IMR-90 (cell line): ENCODE measurements at regions not wholly inside any gene's neighbourhood (a gene's known extent, or its start where the extent isn't known, plus 50 kb on each side); places are given as distances from the start of the nearest gene placed in this dataset.

Experiments
- ATAC-seq: fragments of 200-7000 bp; cut with Tn5 transposase; 2 replicates; pipeline ENCODE4 v1.9.1; 2020; ENCODE audit warnings: low read depth, mild to moderate bottlenecking, moderate library complexity
- BruUV-seq: library from RNA; stranded (reverse); fragments of 400-500 nt; replicated peaks from 2 replicates; lab custom pipeline; 2021; lab: Mats Ljungman, UMichigan
- CTCF ChIA-PET: fragments of 300-600 bp; formaldehyde crosslinking; extraction: SDS; loops from one replicate; lab custom pipeline; 2021; ENCODE audit warnings: antibody characterized with exemption; lab: Yijun Ruan, JAX
- POLR2A ChIA-PET: fragments of 300-600 bp; sonication (Branson Sonifier 250); formaldehyde crosslinking; loops from one replicate; lab custom pipeline; 2022; ENCODE audit warnings: antibody characterized with exemption; ENCODE audit not compliant: unreplicated experiment; lab: Charles Lee
- DNase-seq: peaks from one replicate; pipeline ENCODE4 v3.0.0; 2013
- H2AFZ ChIP-seq: replicated peaks from 2 replicates; pipeline ENCODE3; 2013; ENCODE audit warnings: low read length, mild to moderate bottlenecking; ENCODE audit not compliant: poor library complexity
- H2AK5ac ChIP-seq: 2 replicates; pipeline ENCODE4 v1.6.1; 2013; ENCODE audit warnings: low read depth, low read length, inconsistent platforms
- H2AK9ac ChIP-seq: replicated peaks from 2 replicates; pipeline ENCODE3; 2013; ENCODE audit warnings: mild to moderate bottlenecking, low read depth, low read length, moderate library complexity; ENCODE audit not compliant: poor library complexity
- H2BK120ac ChIP-seq: 2 replicates; pipeline ENCODE4 v1.6.1; 2013; ENCODE audit warnings: low read depth, low read length, inconsistent platforms
- H2BK15ac ChIP-seq: 3 replicates; pipeline ENCODE4 v1.6.1; 2013; ENCODE audit warnings: low read depth, low read length, inconsistent platforms
- H2BK20ac ChIP-seq: 2 replicates; pipeline ENCODE4 v1.6.1; 2013; ENCODE audit warnings: low read depth, mild to moderate bottlenecking, inconsistent platforms, low read length, moderate library complexity
- H2BK5ac ChIP-seq: 2 replicates; pipeline ENCODE4 v1.6.1; 2013; ENCODE audit warnings: mild to moderate bottlenecking, low read depth, low read length, inconsistent platforms; ENCODE audit not compliant: poor library complexity, severe bottlenecking
- H3K14ac ChIP-seq: replicated peaks from 2 replicates; pipeline ENCODE4 v1.6.1; 2013; ENCODE audit warnings: low read depth, low read length, inconsistent platforms
- H3K18ac ChIP-seq: 2 replicates; pipeline ENCODE4 v1.6.1; 2013; ENCODE audit warnings: low read depth, low read length, control low read depth
- H3K23ac ChIP-seq: 2 replicates; pipeline ENCODE4 v1.6.1; 2013; ENCODE audit warnings: low read depth, low read length, inconsistent platforms
- H3K27ac ChIP-seq: 2 replicates; pipeline ENCODE4 v1.5.1; 2013; ENCODE audit warnings: mild to moderate bottlenecking, control low read depth, low read length; ENCODE audit not compliant: insufficient read depth
- H3K27me3 ChIP-seq: 2 replicates; pipeline ENCODE4 v1.6.1; 2013; ENCODE audit warnings: low read length; ENCODE audit not compliant: control insufficient read depth, insufficient read depth
- H3K36me3 ChIP-seq: 2 replicates; pipeline ENCODE4 v1.6.1; 2013; ENCODE audit warnings: low read length, mixed read lengths; ENCODE audit not compliant: control insufficient read depth, insufficient read depth
- H3K4ac ChIP-seq: 2 replicates; pipeline ENCODE4 v1.6.1; 2013; ENCODE audit warnings: low read depth, low read length, inconsistent platforms
- H3K4me1 ChIP-seq: 2 replicates; pipeline ENCODE4 v1.6.1; 2013; ENCODE audit warnings: low read length, mixed read lengths; ENCODE audit not compliant: control insufficient read depth, insufficient read depth
- H3K4me2 ChIP-seq: 2 replicates; pipeline ENCODE4 v1.6.1; 2013; ENCODE audit warnings: low read depth, mild to moderate bottlenecking, control low read depth, low read length, moderate library complexity
- H3K4me3 ChIP-seq: 2 replicates; pipeline ENCODE4 v1.5.1; 2013; ENCODE audit warnings: low read depth, mild to moderate bottlenecking, control low read depth, low read length, moderate library complexity; ENCODE audit not compliant: insufficient read depth
- H3K56ac ChIP-seq: 2 replicates; pipeline ENCODE4 v1.6.1; 2013; ENCODE audit warnings: low read length, inconsistent platforms; ENCODE audit not compliant: insufficient read depth; ENCODE audit errors: extremely low read depth
- H3K79me1 ChIP-seq, 2 experiments: 2 replicates each; pipeline ENCODE4 v1.6.1; 2013; ENCODE audit warnings: low read length in 2 of 2, inconsistent platforms in 1 of 2, low read depth in 1 of 2
- H3K9ac ChIP-seq: 2 replicates; pipeline ENCODE4 v1.6.1; 2013; ENCODE audit warnings: low read depth, low read length, control low read depth
- H3K9me1 ChIP-seq: 2 replicates; pipeline ENCODE4 v1.6.1; 2013; ENCODE audit warnings: low read length, inconsistent platforms; ENCODE audit not compliant: insufficient read depth
- H3K9me3 ChIP-seq: 2 replicates; pipeline ENCODE4 v1.6.1; 2013; ENCODE audit warnings: low read length; ENCODE audit not compliant: control insufficient read depth, insufficient read depth
- H4K20me1 ChIP-seq: 2 replicates; pipeline ENCODE4 v1.6.1; 2013; ENCODE audit warnings: low read length, inconsistent platforms; ENCODE audit not compliant: insufficient read depth
- H4K5ac ChIP-seq: 2 replicates; pipeline ENCODE4 v1.6.1; 2013; ENCODE audit warnings: mild to moderate bottlenecking, low read depth, low read length, control low read depth
- H4K8ac ChIP-seq, 2 experiments: 2 replicates each; pipeline ENCODE4 v1.6.1; 2013; ENCODE audit warnings: low read depth in 2 of 2, low read length in 2 of 2, control low read depth in 1 of 2, inconsistent platforms in 1 of 2
- H4K91ac ChIP-seq: 2 replicates; pipeline ENCODE4 v1.6.1; 2013; ENCODE audit warnings: low read depth, low read length, inconsistent platforms; ENCODE audit not compliant: insufficient read depth
- BHLHE40 ChIP-seq: fragments of 150-350 bp; IDR thresholded peaks from 2 replicates; pipeline ENCODE4 v1.6.1; 2016; ENCODE audit warnings: mild to moderate bottlenecking, low read depth, low read length
- CEBPB ChIP-seq: IDR thresholded peaks from 2 replicates; pipeline ENCODE4 v1.6.1; 2012; ENCODE audit warnings: low read depth, low read length, improper control_type of control experiment
- CHD1 ChIP-seq: IDR thresholded peaks from 2 replicates; pipeline ENCODE4 v1.6.1; 2012; ENCODE audit warnings: low read depth, low read length, improper control_type of control experiment
- FOS ChIP-seq: fragments of 150-350 bp; IDR thresholded peaks from 2 replicates; pipeline ENCODE4 v1.6.1; 2016; ENCODE audit warnings: low read depth, low read length
- MAFK ChIP-seq: IDR thresholded peaks from 2 replicates; pipeline ENCODE4 v1.6.1; 2012; ENCODE audit warnings: low read depth, low read length, improper control_type of control experiment
- MAZ ChIP-seq: IDR thresholded peaks from 2 replicates; pipeline ENCODE4 v1.6.1; 2012; ENCODE audit warnings: low read depth, mild to moderate bottlenecking, low read length, improper control_type of control experiment, moderate library complexity, borderline replicate concordance
- NFE2L2 ChIP-seq: fragments of 150-350 bp; IDR thresholded peaks from 2 replicates; pipeline ENCODE4 v1.6.1; 2016; ENCODE audit warnings: low read depth, mild to moderate bottlenecking, low read length
- RCOR1 ChIP-seq: IDR thresholded peaks from 2 replicates; pipeline ENCODE4 v1.6.1; 2012; ENCODE audit warnings: mild to moderate bottlenecking, low read length, improper control_type of control experiment; ENCODE audit not compliant: insufficient replicate concordance
- RFX5 ChIP-seq: IDR thresholded peaks from 2 replicates; pipeline ENCODE4 v1.8.0; 2012; ENCODE audit warnings: low read depth, mild to moderate bottlenecking, low read length, moderate library complexity
- WGBS, 2 experiments: methylation state at CpG; one replicate each; pipeline versions ENCODE4 v1.1.5 to v1.1.7; 2013; ENCODE audit warnings: missing lambda C conversion rate in 2 of 2; ENCODE audit not compliant: insufficient read length in 1 of 2; ENCODE audit errors: extremely low coverage in 2 of 2; 5-methylcytosine and 5-hydroxymethylcytosine counted together
- dilution Hi-C: fragments of 300-500 bp; cut with HindIII; formaldehyde crosslinking; loops from one replicate; pipeline ENCODE4 v1.14.3; 2018; ENCODE audit warnings: low sequenced_read_pairs; ENCODE audit not compliant: unreplicated experiment
- in situ Hi-C: fragments of 300-500 bp; cut with MboI; formaldehyde crosslinking; loops from 3 replicates; pipeline ENCODE4 v1.14.3; 2019; ENCODE audit warnings: low sequenced_read_pairs, inconsistent platforms, mixed read lengths
- intact Hi-C: fragments of 100-400 bp; cut with micrococcal nuclease; formaldehyde crosslinking; loops from 2 replicates; pipeline ENCODE4 v1.10.0; 2022
- TF ChIP-seq, protein P1 (sequence below): fragments of 150-350 bp; IDR thresholded peaks from 2 replicates; pipeline ENCODE4 v1.6.1; 2016; ENCODE audit warnings: low read depth, mild to moderate bottlenecking, low read length, moderate library complexity, borderline replicate concordance
- TF ChIP-seq, protein P2 (sequence below): fragments of 150-350 bp; IDR thresholded peaks from 2 replicates; pipeline ENCODE4 v1.6.1; 2017; ENCODE audit warnings: mild to moderate bottlenecking, antibody characterized with exemption, low read length, low read depth

DNA sequence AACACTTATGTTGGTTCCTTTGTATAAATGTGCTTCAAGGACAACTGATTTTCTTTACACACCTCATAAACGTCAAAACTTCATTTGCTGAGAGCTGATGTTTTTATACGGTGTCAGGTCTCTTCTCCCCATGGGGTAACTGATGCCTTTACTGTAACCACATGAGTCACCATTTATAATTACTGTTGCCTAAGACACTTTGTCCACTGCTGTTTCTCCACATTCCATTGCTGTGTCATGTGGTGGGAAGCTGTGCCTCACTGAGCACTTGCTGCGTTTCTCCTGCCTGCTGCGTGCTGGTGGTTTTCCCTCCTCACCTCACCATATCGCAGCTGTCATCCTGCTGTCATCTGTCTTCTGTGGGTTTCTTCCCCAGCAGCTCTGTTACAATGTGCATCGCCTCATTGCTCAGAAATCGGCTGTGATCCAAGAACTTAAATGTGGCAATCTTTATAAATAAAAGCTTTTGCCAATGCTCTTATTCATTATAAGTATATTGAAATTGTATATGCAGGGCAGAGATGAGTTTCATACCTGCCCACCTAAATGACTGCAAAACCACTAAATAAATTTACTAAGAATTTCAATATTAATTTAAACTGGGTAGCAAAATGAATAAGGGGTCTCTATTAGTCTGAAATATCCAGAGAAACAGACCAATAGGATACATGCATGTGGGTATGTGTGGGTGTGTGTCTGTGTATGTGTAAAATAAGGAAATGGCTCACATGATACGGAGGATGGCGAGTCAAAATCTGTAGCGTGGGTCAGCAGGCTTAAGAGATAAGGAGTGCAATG lies 547.0 kb upstream of the SLITRK5 start:
- in situ Hi-C loops: no loop called here
- no peaks in the 10 kb centered on the region for H3K79me1 ChIP-seq
- no TSS peak for BruUV-seq
- CTCF ChIA-PET: no interaction called here
- H4K8ac ChIP-seq: peak overlapping the region; percentile 62 to 90
- peak overlapping the region; percentile 93 for H2BK20ac ChIP-seq
- intact Hi-C loops: no loop called here
- peak overlapping the region; percentile 76 for H4K5ac ChIP-seq
- H3K9ac ChIP-seq: 0 out of 2 replicates have a peak overlapping the region, but pooled peaks have one; percentile 21
- H2BK120ac ChIP-seq: peak overlapping the region; percentile 96
- H4K91ac ChIP-seq: peak overlapping the region; percentile 94
- H3K4me3 ChIP-seq: no peak overlapping the region
- 20% methylated on average over 6 of the region's 10 CpGs; no CpG with 5 or more reads in 1 of the 2 experiments for WGBS, 2 experiments
- peak overlapping the region; percentile 55 for H3K14ac ChIP-seq
- H3K9me1 ChIP-seq: peaks cover 3% of the 10 kb centered on the region
- no peaks in the 10 kb centered on the region for H4K20me1 ChIP-seq
- TF ChIP-seq MAZ (0 out of 2 replicates have a peak, but pooled peaks have one; percentile 49), MAFK (peak; percentile 52; the same call in 1 of the 2 replicates), FOS (peak; percentile 98), RCOR1 (peak; percentile 98), CEBPB (peak; percentile 96), CHD1 (peak; percentile 78; the same call in 1 of the 2 replicates), NFE2L2 (peak; percentile 57; the same call in 1 of the 2 replicates), RFX5 (no peak), BHLHE40 (peak; percentile 98)
- TF ChIP-seq, protein P1, sequence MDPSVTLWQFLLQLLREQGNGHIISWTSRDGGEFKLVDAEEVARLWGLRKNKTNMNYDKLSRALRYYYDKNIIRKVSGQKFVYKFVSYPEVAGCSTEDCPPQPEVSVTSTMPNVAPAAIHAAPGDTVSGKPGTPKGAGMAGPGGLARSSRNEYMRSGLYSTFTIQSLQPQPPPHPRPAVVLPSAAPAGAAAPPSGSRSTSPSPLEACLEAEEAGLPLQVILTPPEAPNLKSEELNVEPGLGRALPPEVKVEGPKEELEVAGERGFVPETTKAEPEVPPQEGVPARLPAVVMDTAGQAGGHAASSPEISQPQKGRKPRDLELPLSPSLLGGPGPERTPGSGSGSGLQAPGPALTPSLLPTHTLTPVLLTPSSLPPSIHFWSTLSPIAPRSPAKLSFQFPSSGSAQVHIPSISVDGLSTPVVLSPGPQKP: no peak
- TF ChIP-seq, protein P2, sequence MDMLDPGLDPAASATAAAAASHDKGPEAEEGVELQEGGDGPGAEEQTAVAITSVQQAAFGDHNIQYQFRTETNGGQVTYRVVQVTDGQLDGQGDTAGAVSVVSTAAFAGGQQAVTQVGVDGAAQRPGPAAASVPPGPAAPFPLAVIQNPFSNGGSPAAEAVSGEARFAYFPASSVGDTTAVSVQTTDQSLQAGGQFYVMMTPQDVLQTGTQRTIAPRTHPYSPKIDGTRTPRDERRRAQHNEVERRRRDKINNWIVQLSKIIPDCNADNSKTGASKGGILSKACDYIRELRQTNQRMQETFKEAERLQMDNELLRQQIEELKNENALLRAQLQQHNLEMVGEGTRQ: peak; percentile 87
- dilution Hi-C loops: no loop called here
- H2AK5ac ChIP-seq: peak overlapping the region; percentile 86; the same call in 1 of the 2 replicates
- H3K23ac ChIP-seq: peak overlapping the region; percentile 60; the same call in 1 of the 2 replicates
- H2AK9ac ChIP-seq: peak overlapping the region; percentile 77
- POLR2A ChIA-PET: no interaction called here
- H3K36me3 ChIP-seq: no peaks in the 10 kb centered on the region
- H3K27me3 ChIP-seq: no peaks in the 10 kb centered on the region
- H3K4me2 ChIP-seq: peak overlapping the region; percentile 23
- DNase-seq: peak; percentile 100
- peak overlapping the region; percentile 81 for H2AFZ ChIP-seq
- peaks cover 6% of the 10 kb centered on the region for H3K4me1 ChIP-seq
- H3K4ac ChIP-seq: peak overlapping the region; percentile 86
- H3K9me3 ChIP-seq: no peaks in the 10 kb centered on the region
- ATAC-seq: peak; percentile 96
- H3K18ac ChIP-seq: peak overlapping the region; percentile 74
- H3K27ac ChIP-seq: peak overlapping the region; percentile 89
- peak overlapping the region; percentile 92; the same call in 2 of the 3 replicates for H2BK15ac ChIP-seq
- peak overlapping the region; percentile 92 for H2BK5ac ChIP-seq
- peak overlapping the region; percentile 64 for H3K56ac ChIP-seq
